ENCODE measurements at regions not wholly inside any gene's neighbourhood (a gene's known extent, or its start where the extent isn't known, plus 50 kb on each side); places are given as distances from the start of the nearest gene placed in this dataset.
"Not testable (repeated sequence)": the region's sequence is repeated elsewhere in the genome, so short reads cannot be mapped to it uniquely, and the experiment has no call there.

GRCh38 chr5:174793684-174794328 lies 69.4 kb downstream of the MSX2 start (continued):
- TF ChIP-seq HMGXB4 (CRISPR knock-in tag; IDR thresholded peaks at IDR 0.05) (0 out of 2 replicates have a peak, but pooled peaks have one; percentile 30), CREB1 (CRISPR knock-in tag; IDR thresholded peaks at IDR 0.05) (no peak), ZNF263 (CRISPR knock-in tag; IDR thresholded peaks at IDR 0.05; ENCODE audit: low read depth) (no peak), FOXJ3 (CRISPR knock-in tag; IDR thresholded peaks at IDR 0.05; ENCODE audit: borderline replicate concordance) (no peak), ZNF423 (CRISPR knock-in tag; IDR thresholded peaks at IDR 0.05) (no peak)

GRCh38 chr5:174793076-174793475 lies 68.7 kb downstream of the MSX2 start:
- TF ChIP-seq ZBTB21 (CRISPR knock-in tag; IDR thresholded peaks at IDR 0.05; ENCODE audit: borderline replicate concordance): 0 out of 2 replicates have a peak, but pooled peaks have one; percentile 8
- TF ChIP-seq ZNF512 (CRISPR knock-in tag; IDR thresholded peaks at IDR 0.05; ENCODE audit: borderline replicate concordance): no peak
- TF ChIP-seq SOX15 (CRISPR knock-in tag; IDR thresholded peaks at IDR 0.05): no peak
- no peak for TF ChIP-seq OVOL2 (CRISPR knock-in tag; IDR thresholded peaks at IDR 0.05; ENCODE audit: borderline replicate concordance)
- H3K9me3 Mint-ChIP-seq: 0 out of 2 replicates have a peak, but pooled peaks cover 3% of the 10 kb centered on the region
- POLR2A ChIA-PET: interaction anchor here (0.6 kb wide), 2 partner anchors 15 to 69 kb away, joined by 3 read pairs; partner anchors contain the start of gene MSX2
- H3K4me1 Mint-ChIP-seq: peaks cover 15% of the 10 kb centered on the region
- no peak overlapping the region for H3K4me3 Mint-ChIP-seq
- H3K27ac Mint-ChIP-seq: no peak overlapping the region
- H3K36me3 Mint-ChIP-seq: no peaks in the 10 kb centered on the region
- CTCF ChIA-PET: interaction anchor here (1.0 to 4.0 kb wide), 13 partner anchors 10 to 682 kb away, joined by 3 to 40 read pairs (median 4); no protein-coding TSS in a partner anchor
- DNase-seq (ENCODE audit: low spot score) (no peak), ATAC-seq (no peak)
- peaks cover 13% of the 10 kb centered on the region for H3K27me3 Mint-ChIP-seq (ENCODE audit: low read depth)

- DNase-seq (ENCODE audit: low spot score); ATAC-seq; H3K4me3 Mint-ChIP-seq; H3K27ac Mint-ChIP-seq; H3K36me3 Mint-ChIP-seq; H3K9me3 Mint-ChIP-seq: not testable (repeated sequence)
- peaks cover 15% of the 10 kb centered on the region for H3K4me1 Mint-ChIP-seq
- POLR2A ChIA-PET: interaction anchor here (0.6 kb wide), 1 partner anchor 14 kb away, joined by 3 read pairs; no protein-coding TSS in a partner anchor
- peaks cover 13% of the 10 kb centered on the region for H3K27me3 Mint-ChIP-seq (ENCODE audit: low read depth)
- CTCF ChIA-PET: interaction anchor here (1.0 to 4.0 kb wide), 2 partner anchors 17 to 373 kb away, joined by 3 to 40 read pairs; no protein-coding TSS in a partner anchor
Observed at GRCh38 chr5:174792265-174792664, 67.9 kb downstream of the MSX2 start.

GRCh38 chr5:174790906-174791305 lies 66.5 kb downstream of the MSX2 start:
- Mint-ChIP-seq H3K27me3 (ENCODE audit: low read depth) (peaks cover 13% of the 10 kb centered on the region), H3K4me1 (peaks cover 15% of the 10 kb centered on the region), H3K9me3 (0 out of 2 replicates have a peak, but pooled peaks cover 3% of the 10 kb centered on the region), H3K36me3 (no peaks in the 10 kb centered on the region), H3K4me3 (no peak overlapping the region), H3K27ac (no peak overlapping the region)
- DNase-seq (ENCODE audit: low spot score): no peak
- ATAC-seq: no peak
- POLR2A ChIA-PET: no interaction called here
- CTCF ChIA-PET: interaction anchor here (3.2 kb wide), 1 partner anchor 371 kb away, joined by 17 read pairs; no protein-coding TSS in a partner anchor
- no peak for TF ChIP-seq FOXJ3 (CRISPR knock-in tag; IDR thresholded peaks at IDR 0.05; ENCODE audit: borderline replicate concordance)

- ChIA-PET POLR2A (no interaction called here), CTCF (interaction anchor here (3.2 kb wide), 1 partner anchor 370 kb away, joined by 17 read pairs; no protein-coding TSS in a partner anchor)
- no peak overlapping the region for H3K4me3 Mint-ChIP-seq
- no peak for TF ChIP-seq HMGA2 (CRISPR knock-in tag; IDR thresholded peaks at IDR 0.05)
- no peak for TF ChIP-seq ZNF263 (CRISPR knock-in tag; IDR thresholded peaks at IDR 0.05; ENCODE audit: low read depth)
- TF ChIP-seq ZNF671 (CRISPR knock-in tag; IDR thresholded peaks at IDR 0.05): no peak
- TF ChIP-seq ETV6 (CRISPR knock-in tag; IDR thresholded peaks at IDR 0.05): no peak
- no peak for TF ChIP-seq ATF6 (CRISPR knock-in tag; IDR thresholded peaks at IDR 0.05)
- TF ChIP-seq GRHL2 (CRISPR knock-in tag; IDR thresholded peaks at IDR 0.05; ENCODE audit: insufficient replicate concordance, severe bottlenecking): no peak
- TF ChIP-seq E2F1 (CRISPR knock-in tag; IDR thresholded peaks at IDR 0.05): no peak
- TF ChIP-seq ZNF219 (CRISPR knock-in tag; IDR thresholded peaks at IDR 0.05; ENCODE audit: borderline replicate concordance): no peak
- TF ChIP-seq RORB (CRISPR knock-in tag; IDR thresholded peaks at IDR 0.05): no peak
- TF ChIP-seq CDX4 (CRISPR knock-in tag; IDR thresholded peaks at IDR 0.05; ENCODE audit: borderline replicate concordance): no peak
- no peak for TF ChIP-seq ELF4 (CRISPR knock-in tag; IDR thresholded peaks at IDR 0.05; ENCODE audit: low read depth)
Observed at GRCh38 chr5:174789596-174789995, 65.2 kb downstream of the MSX2 start.

More at GRCh38 chr5:174789596-174789995, 65.2 kb downstream of the MSX2 start:
- H3K27me3 Mint-ChIP-seq (ENCODE audit: low read depth): peaks cover 13% of the 10 kb centered on the region
- peaks cover 9% of the 10 kb centered on the region for H3K4me1 Mint-ChIP-seq
- DNase-seq (ENCODE audit: low spot score): no peak
- peaks cover 8% of the 10 kb centered on the region; the same call in 1 of the 2 replicates for H3K9me3 Mint-ChIP-seq
- no peaks in the 10 kb centered on the region for H3K36me3 Mint-ChIP-seq
- no peak for ATAC-seq
- H3K27ac Mint-ChIP-seq: no peak overlapping the region

Data from WTC11 (cell line).